GM10248 (cell line): ENCODE measurements at regions not wholly inside any gene's neighbourhood (a gene's known extent, or its start where the extent isn't known, plus 50 kb on each side); places are given as distances from the start of the nearest gene placed in this dataset.

ENCODE experiments used
- CTCF ChIA-PET: fragments of 300-600 bp; sonication (Branson Sonifier 250); formaldehyde crosslinking; extraction: SDS; loops from one replicate; lab custom pipeline; 2021; ENCODE audit warnings: antibody characterized with exemption; lab: Yijun Ruan, JAX
- POLR2A ChIA-PET: fragments of 350-650 bp; sonication (Branson Sonifier 250); formaldehyde crosslinking; extraction: SDS; loops from one replicate; lab custom pipeline; 2020; ENCODE audit warnings: antibody characterized with exemption; lab: Yijun Ruan, JAX
- DNase-seq: peaks from one replicate; pipeline ENCODE4 v3.0.0; 2012; ENCODE audit errors: extremely low spot score
- TF ChIP-seq, protein P1 (sequence below): IDR thresholded peaks from 2 replicates; pipeline ENCODE4 v1.5.1; 2012; ENCODE audit warnings: mild to moderate bottlenecking, low read depth; ENCODE audit errors: extremely low read depth, missing control alignments, control extremely low read depth

DNA sequence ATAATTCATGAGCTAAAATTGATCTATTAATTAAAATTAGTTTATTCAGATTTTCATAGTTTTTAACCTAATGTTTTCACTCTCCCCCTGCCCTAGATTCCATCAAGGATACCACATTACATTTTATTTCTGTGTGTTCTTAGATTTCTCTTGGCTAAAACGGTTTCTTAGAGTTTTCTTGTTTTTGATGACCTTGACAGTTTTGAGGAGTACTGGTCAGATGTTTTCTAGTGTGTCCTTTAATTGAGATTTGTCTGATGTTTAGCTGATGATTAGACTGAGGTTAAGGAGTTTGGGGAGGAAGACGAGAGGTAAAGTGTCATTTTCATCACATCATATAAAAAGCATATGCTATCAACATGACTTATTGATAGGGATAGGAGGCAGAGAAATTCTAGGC is 475.9 kb downstream of the SQOR start:
- no peak for DNase-seq
- TF ChIP-seq, protein P1, sequence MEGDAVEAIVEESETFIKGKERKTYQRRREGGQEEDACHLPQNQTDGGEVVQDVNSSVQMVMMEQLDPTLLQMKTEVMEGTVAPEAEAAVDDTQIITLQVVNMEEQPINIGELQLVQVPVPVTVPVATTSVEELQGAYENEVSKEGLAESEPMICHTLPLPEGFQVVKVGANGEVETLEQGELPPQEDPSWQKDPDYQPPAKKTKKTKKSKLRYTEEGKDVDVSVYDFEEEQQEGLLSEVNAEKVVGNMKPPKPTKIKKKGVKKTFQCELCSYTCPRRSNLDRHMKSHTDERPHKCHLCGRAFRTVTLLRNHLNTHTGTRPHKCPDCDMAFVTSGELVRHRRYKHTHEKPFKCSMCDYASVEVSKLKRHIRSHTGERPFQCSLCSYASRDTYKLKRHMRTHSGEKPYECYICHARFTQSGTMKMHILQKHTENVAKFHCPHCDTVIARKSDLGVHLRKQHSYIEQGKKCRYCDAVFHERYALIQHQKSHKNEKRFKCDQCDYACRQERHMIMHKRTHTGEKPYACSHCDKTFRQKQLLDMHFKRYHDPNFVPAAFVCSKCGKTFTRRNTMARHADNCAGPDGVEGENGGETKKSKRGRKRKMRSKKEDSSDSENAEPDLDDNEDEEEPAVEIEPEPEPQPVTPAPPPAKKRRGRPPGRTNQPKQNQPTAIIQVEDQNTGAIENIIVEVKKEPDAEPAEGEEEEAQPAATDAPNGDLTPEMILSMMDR = no peak
- CTCF ChIA-PET = no interaction called here
- POLR2A ChIA-PET = no interaction called here

DNA sequence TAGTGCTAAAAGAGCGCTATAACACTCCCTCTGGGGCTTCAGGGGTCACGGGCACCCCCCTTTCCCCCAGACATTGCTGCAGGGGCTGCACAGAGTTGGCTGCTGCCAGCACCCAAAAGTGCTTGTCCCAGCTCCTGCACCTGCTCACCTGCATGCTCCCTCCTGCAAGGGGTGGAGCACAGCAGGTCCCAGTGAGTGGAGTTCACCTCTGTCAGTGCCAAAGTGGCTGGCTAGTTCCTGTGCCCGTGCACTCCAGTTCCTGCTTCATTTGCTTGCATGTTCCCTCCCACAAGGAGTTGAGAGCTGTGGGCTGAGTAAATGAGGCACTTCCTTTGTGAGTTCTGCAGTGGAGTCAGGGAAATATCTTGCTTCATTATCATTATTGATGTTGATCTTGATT is 476.9 kb downstream of the SQOR start:
- TF ChIP-seq, protein P1 = no peak
- ChIA-PET POLR2A (no interaction called here), CTCF (no interaction called here)
- no peak for DNase-seq

DNA sequence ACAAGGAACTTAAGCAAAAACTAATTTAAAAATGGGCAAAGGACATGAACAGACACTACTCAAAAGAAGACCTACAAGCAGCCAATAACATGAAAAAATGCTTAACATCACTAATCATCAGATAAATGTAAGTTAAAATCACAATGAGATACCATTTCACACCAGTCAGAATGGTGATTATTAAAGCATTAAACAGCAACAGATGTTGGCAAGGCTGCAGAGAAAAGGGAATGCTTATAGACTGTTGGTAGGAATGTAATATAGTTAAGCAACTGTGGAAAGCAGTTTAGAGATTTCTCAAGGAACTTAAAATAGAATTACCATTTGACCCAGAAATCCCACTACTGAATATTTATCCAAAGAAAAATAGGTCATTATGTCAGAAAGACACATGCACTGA is 482.2 kb downstream of the SQOR start:
- ChIA-PET CTCF (no interaction called here), POLR2A (no interaction called here)
- TF ChIP-seq, protein P1 = no peak
- DNase-seq = no peak

DNA sequence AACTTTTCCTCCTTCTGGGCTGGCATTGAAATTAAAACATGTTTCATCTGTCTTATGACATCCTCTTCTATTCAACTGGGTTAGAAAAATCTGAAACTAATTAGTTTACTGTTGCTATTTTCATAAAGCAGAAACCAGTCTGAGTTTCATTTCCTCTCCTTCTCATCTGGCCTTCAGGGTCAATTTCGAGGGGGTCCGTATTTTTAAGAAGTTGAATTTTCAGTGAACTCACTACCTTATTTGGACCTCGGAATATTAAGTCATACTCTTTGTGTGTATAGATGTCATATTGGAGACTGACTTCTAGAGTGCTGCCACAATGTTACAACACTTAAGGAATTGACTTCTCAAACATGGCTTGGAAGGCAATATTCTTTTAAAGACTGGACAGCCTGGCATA is 485.9 kb downstream of the SQOR start:
- ChIA-PET CTCF (no interaction called here), POLR2A (no interaction called here)
- no peak for DNase-seq

DNA sequence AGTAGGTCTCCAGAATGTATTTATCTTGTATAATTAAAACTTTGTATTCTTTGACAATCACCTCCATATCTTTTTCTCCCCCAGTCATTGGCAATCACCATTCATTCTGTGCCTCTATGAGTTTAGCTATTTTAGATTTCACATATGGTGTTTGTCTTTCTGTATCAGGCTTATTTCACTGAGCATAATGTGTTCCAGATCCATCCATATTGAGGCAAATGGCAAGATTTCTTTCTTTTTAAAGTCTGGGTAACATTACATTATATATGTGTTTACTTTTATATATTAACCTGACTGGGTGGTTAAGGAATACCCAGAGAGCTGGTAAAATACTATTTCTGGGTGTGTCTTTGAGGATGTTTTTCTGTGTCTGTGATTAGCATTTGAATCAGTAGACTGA is 486.6 kb downstream of the SQOR start:
- TF ChIP-seq, protein P1 = no peak
- ChIA-PET POLR2A (no interaction called here), CTCF (no interaction called here)
- DNase-seq = no peak

More for the DNA sequence above, 485.9 kb downstream of the SQOR start:
- TF ChIP-seq, protein P1 = no peak

DNA sequence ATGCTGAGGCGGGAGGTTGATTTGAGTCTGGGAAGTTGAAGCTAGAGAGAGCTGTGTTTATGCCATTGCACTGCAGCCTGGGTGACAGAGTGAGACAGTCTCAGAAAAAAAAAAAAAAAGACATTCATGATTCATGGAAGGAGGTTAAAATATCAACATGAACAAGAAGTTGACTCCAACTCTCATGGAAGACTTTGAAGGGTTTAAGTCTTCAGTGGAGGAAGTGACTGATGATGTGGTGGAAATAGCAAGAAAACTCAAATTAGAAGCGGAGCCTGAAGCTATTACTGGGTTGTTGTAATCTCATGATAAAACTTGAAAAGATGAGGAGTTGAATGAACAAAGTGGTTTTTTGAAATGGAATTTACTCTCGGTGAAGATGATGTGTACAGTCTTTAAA is 491.8 kb downstream of the SQOR start:
- TF ChIP-seq, protein P1 = no peak
- ChIA-PET CTCF (no interaction called here), POLR2A (no interaction called here)
- DNase-seq = no peak

DNA sequence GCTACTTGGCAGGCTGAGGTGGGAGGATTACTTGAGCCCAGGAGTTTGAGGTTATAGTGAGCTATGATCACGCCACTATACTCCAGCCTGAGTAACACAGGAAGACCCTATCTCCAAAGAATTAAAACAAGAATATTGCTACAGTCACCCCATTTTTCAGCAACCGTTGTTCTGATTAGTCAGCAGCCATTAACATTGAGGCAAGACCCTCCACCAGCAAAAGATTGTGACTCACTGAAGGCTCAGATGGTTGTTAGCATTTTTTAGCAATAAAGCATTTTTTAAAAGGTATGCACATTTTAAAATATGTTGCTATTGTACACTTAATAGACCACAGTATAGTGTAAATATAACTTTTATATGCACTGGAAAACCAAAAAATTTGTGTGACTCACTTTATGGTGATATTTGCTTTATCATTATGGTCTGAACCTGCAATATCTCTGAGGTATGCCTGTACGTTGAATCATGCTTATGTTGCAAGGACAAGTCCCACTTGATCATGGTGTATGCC is 492.6 kb downstream of the SQOR start:
- ChIA-PET POLR2A (no interaction called here), CTCF (no interaction called here)
- no peak for DNase-seq
- TF ChIP-seq, protein P1 = no peak
